Aorta (tissue), 5 donors: ENCODE measurements at regions not wholly inside any gene's neighbourhood (a gene's known extent, or its start where the extent isn't known, plus 50 kb on each side); places are given as distances from the start of the nearest gene placed in this dataset.

Experiments
- ATAC-seq: fragments of 200-7000 bp; cut with Tn5 transposase; one replicate; pipeline ENCODE4 v1.9.1; 2022; ENCODE audit warnings: moderate library complexity; ENCODE audit not compliant: low FRiP score
- DNase-seq, 2 donors: peaks; one replicate each; pipeline ENCODE4 v3.0.0-alpha.2; 2020
- H3K27ac ChIP-seq, 2 donors: one replicate each; pipeline ENCODE4 v1.5.1; 2013; ENCODE audit warnings: low read length in 2 of 2, mild to moderate bottlenecking in 2 of 2, moderate library complexity in 2 of 2, control low read depth in 1 of 2, inconsistent platforms in 1 of 2, low read depth in 1 of 2
- H3K27me3 ChIP-seq, 2 donors: one replicate each; pipeline ENCODE4 v1.6.1; 2013; ENCODE audit warnings: control low read depth in 1 of 2, low read length in 1 of 2, mild to moderate bottlenecking in 1 of 2, moderate library complexity in 1 of 2; ENCODE audit not compliant: insufficient read depth in 2 of 2, control insufficient read depth in 1 of 2
- H3K36me3 ChIP-seq, 2 donors: one replicate each; pipeline ENCODE4 v1.6.1; 2013; ENCODE audit warnings: control low read depth in 1 of 2, low read length in 1 of 2, mild to moderate bottlenecking in 1 of 2; ENCODE audit not compliant: insufficient read depth in 2 of 2, control insufficient read depth in 1 of 2
- H3K4me1 ChIP-seq, 2 donors: one replicate each; pipeline ENCODE4 v1.6.1; 2013; ENCODE audit warnings: low read length in 2 of 2, control low read depth in 1 of 2, mild to moderate bottlenecking in 1 of 2, moderate library complexity in 1 of 2; ENCODE audit not compliant: insufficient read depth in 2 of 2, control insufficient read depth in 1 of 2
- H3K4me3 ChIP-seq, 2 donors: one replicate each; pipeline ENCODE4 v1.5.1; 2013; ENCODE audit warnings: low read length in 2 of 2, control low read depth in 1 of 2, mild to moderate bottlenecking in 1 of 2
- H3K9me3 ChIP-seq: one replicate; pipeline ENCODE4 v1.6.1; 2013; ENCODE audit warnings: mild to moderate bottlenecking, low read length; ENCODE audit not compliant: control insufficient read depth
- WGBS, 2 donors: extraction: QIAGEN DNeasy Blood & Tissue Kit; methylation state at CpG; one replicate each; pipeline ENCODE4 v1.1.7; 2013; 5-methylcytosine and 5-hydroxymethylcytosine counted together
- intact Hi-C, 2 donors: fragments of 100-400 bp; cut with DNase I; formaldehyde crosslinking; loops; one replicate each; pipeline versions ENCODE4 v1.14.2 to v1.15.0; 2022
- donor health status: healthy with polysubstance abuse.
- donor health status: Bipolar disorder and iron deficiency.
- donor health status: DM: no; HTN: no; CAD: no.
- donor health status: DM: no; HTN: no; CAD: no.
- donor health status: DM: yes; HTN: yes; CAD: no.

- intact Hi-C loops = no loop called here
- no peaks in the 10 kb centered on the region for H3K9me3 ChIP-seq
- DNase-seq (no peak), ATAC-seq (no peak)
- WGBS, 2 donors = 60 to 71% methylated on average over 5 of the region's 5 CpGs
- no peaks in the 10 kb centered on the region for H3K4me1 ChIP-seq
- H3K36me3 ChIP-seq = no peaks in the 10 kb centered on the region
- no peaks in the 10 kb centered on the region for H3K27me3 ChIP-seq
- no peak overlapping the region for H3K27ac ChIP-seq
- no peak overlapping the region for H3K4me3 ChIP-seq
These were observed 587.8 kb upstream of the JAG1 start for GRCh38 chr20:11261533-11262000.

- Histone ChIP-seq H3K27ac (no peak overlapping the region), H3K27me3 (no peaks in the 10 kb centered on the region), H3K4me1 (no peaks in the 10 kb centered on the region), H3K36me3 (no peaks in the 10 kb centered on the region), H3K4me3 (no peak overlapping the region), H3K9me3 (no peaks in the 10 kb centered on the region)
- WGBS, 2 donors = 84 to 85% methylated on average over 3 of the region's 3 CpGs
- ATAC-seq (no peak), DNase-seq (no peak)
- intact Hi-C loops = loop anchor here in 1 of 2 donors (2.0 kb wide), 1 partner anchor 592 kb away; no protein-coding TSS in a partner anchor
These were observed 592.8 kb upstream of the JAG1 start for GRCh38 chr20:11266571-11266970.

GRCh38 chr20:11267131-11267761 lies 593.4 kb upstream of the JAG1 start:
- WGBS, 2 donors = 23 to 26% methylated on average over 5 of the region's 5 CpGs
- Histone ChIP-seq H3K27ac (no peak overlapping the region), H3K9me3 (no peaks in the 10 kb centered on the region), H3K4me3 (no peak overlapping the region), H3K36me3 (no peaks in the 10 kb centered on the region), H3K27me3 (no peaks in the 10 kb centered on the region), H3K4me1 (no peaks in the 10 kb centered on the region)
- DNase-seq (peak in 1 of 2 donors; percentile 51), ATAC-seq (peak; percentile 69)
- intact Hi-C loops = loop anchor here in 1 of 2 donors (2.0 kb wide), 1 partner anchor 592 kb away; no protein-coding TSS in a partner anchor

GRCh38 chr20:11267762-11268335 lies 594.0 kb upstream of the JAG1 start:
- Histone ChIP-seq H3K27ac (no peak overlapping the region), H3K4me1 (no peaks in the 10 kb centered on the region), H3K36me3 (no peaks in the 10 kb centered on the region), H3K27me3 (no peaks in the 10 kb centered on the region), H3K9me3 (no peaks in the 10 kb centered on the region), H3K4me3 (no peak overlapping the region)
- intact Hi-C loops = loop anchor here in 1 of 2 donors (2.0 kb wide), 1 partner anchor 593 kb away; no protein-coding TSS in a partner anchor
- 67 to 74% methylated on average over 4 of the region's 4 CpGs for WGBS, 2 donors
- no peak for ATAC-seq
- DNase-seq = no peak

GRCh38 chr20:11270566-11270965 lies 596.8 kb upstream of the JAG1 start:
- Histone ChIP-seq H3K27ac (no peak overlapping the region), H3K9me3 (no peaks in the 10 kb centered on the region), H3K4me1 (no peaks in the 10 kb centered on the region), H3K27me3 (no peaks in the 10 kb centered on the region), H3K4me3 (no peak overlapping the region), H3K36me3 (no peaks in the 10 kb centered on the region)
- ATAC-seq = no peak
- no peak for DNase-seq
- WGBS, 2 donors = 92 to 95% methylated on average over 5 of the region's 5 CpGs
- intact Hi-C loops = loop anchor here (5.0 to 10.0 kb wide), 4 partner anchors 366 to 1296 kb away; partner anchors contain the start of gene JAG1 (in 1 of the 2)

- Histone ChIP-seq H3K9me3 (no peaks in the 10 kb centered on the region), H3K4me1 (no peaks in the 10 kb centered on the region), H3K27ac (no peak overlapping the region), H3K4me3 (no peak overlapping the region), H3K27me3 (no peaks in the 10 kb centered on the region), H3K36me3 (no peaks in the 10 kb centered on the region)
- WGBS, 2 donors = 64 to 78% methylated on average over 6 of the region's 6 CpGs
- ATAC-seq = no peak
- intact Hi-C loops = loop anchor here (5.0 to 10.0 kb wide), 4 partner anchors 367 to 1297 kb away; partner anchors contain the start of gene JAG1 (in 1 of the 2)
- DNase-seq = no peak
These were observed 597.5 kb upstream of the JAG1 start for GRCh38 chr20:11271319-11271718.

- no peak for DNase-seq
- H3K4me1 ChIP-seq = no peaks in the 10 kb centered on the region
- no peak overlapping the region for H3K27ac ChIP-seq
- WGBS, 2 donors = 82 to 86% methylated on average over 18 of the region's 18 CpGs
- ATAC-seq = no peak
- H3K27me3 ChIP-seq = no peaks in the 10 kb centered on the region
- no peaks in the 10 kb centered on the region for H3K36me3 ChIP-seq
- intact Hi-C loops = loop anchor here (5.0 to 10.0 kb wide), 4 partner anchors 367 to 1297 kb away; partner anchors contain the start of gene JAG1 (in 1 of the 2)
- no peak overlapping the region for H3K4me3 ChIP-seq
- no peaks in the 10 kb centered on the region for H3K9me3 ChIP-seq
These were observed 598.3 kb upstream of the JAG1 start for GRCh38 chr20:11271920-11272594.

GRCh38 chr20:11274141-11274594 lies 600.4 kb upstream of the JAG1 start:
- Histone ChIP-seq H3K9me3 (no peaks in the 10 kb centered on the region), H3K27ac (no peak overlapping the region), H3K27me3 (no peaks in the 10 kb centered on the region), H3K36me3 (no peaks in the 10 kb centered on the region), H3K4me3 (no peak overlapping the region), H3K4me1 (peaks cover 0 to 2% of the 10 kb centered on the region in 2 donors)
- ATAC-seq = peak; percentile 86
- 4 to 5% methylated on average over 6 of the region's 6 CpGs for WGBS, 2 donors
- intact Hi-C loops = loop anchor here (1.0 to 10.0 kb wide), 7 partner anchors 369 to 1299 kb away; partner anchors contain the start of gene JAG1 (in 1 of the 2)
- DNase-seq = peak in 1 of 2 donors; percentile 48
